DOHH2 (cell line): ENCODE measurements at regions not wholly inside any gene's neighbourhood (a gene's known extent, or its start where the extent isn't known, plus 50 kb on each side); places are given as distances from the start of the nearest gene placed in this dataset.

ENCODE experiments used
- H3F3A ChIP-seq: fragments of 200-600 bp; sonication (generic), shearing (Covaris generic); 2 replicates; pipeline ENCODE4 v1.6.0; 2016; ENCODE audit warnings: antibody characterized with exemption, mild to moderate bottlenecking; ENCODE audit not compliant: control insufficient read depth, insufficient read depth
- H3K27ac ChIP-seq: fragments of 200-600 bp; sonication (generic); 2 replicates; pipeline ENCODE4 v1.5.1; 2014; ENCODE audit warnings: low read depth, mild to moderate bottlenecking, low read length, moderate library complexity
- H3K27me3 ChIP-seq: fragments of 200-600 bp; sonication (generic); 2 replicates; pipeline ENCODE4 v1.6.1; 2014; ENCODE audit warnings: mild to moderate bottlenecking, low read length, mixed read lengths; ENCODE audit not compliant: control insufficient read depth
- H3K36me3 ChIP-seq: fragments of 200-600 bp; sonication (generic); 2 replicates; pipeline ENCODE4 v1.6.1; 2014; ENCODE audit warnings: mild to moderate bottlenecking, low read length, moderate library complexity, mixed read lengths; ENCODE audit not compliant: control insufficient read depth
- H3K4me1 ChIP-seq: fragments of 200-600 bp; sonication (generic); 2 replicates; pipeline ENCODE4 v1.6.1; 2014; ENCODE audit warnings: mild to moderate bottlenecking, low read length, mixed read lengths; ENCODE audit not compliant: control insufficient read depth
- H3K4me2 ChIP-seq: fragments of 200-600 bp; sonication (generic); 2 replicates; pipeline ENCODE4 v1.6.0; 2014; ENCODE audit warnings: mild to moderate bottlenecking, low read length, moderate library complexity
- H3K4me3 ChIP-seq: fragments of 200-600 bp; sonication (generic); 2 replicates; pipeline ENCODE4 v1.5.1; 2014; ENCODE audit warnings: mild to moderate bottlenecking, low read length, mixed read lengths
- H3K79me2 ChIP-seq: fragments of 200-600 bp; sonication (generic); 2 replicates; pipeline ENCODE4 v1.6.1; 2014; ENCODE audit warnings: mild to moderate bottlenecking, low read length, mixed read lengths; ENCODE audit not compliant: control insufficient read depth
- H3K9me2 ChIP-seq: fragments of 200-600 bp; sonication (generic); replicated peaks from 2 replicates; pipeline ENCODE4 v1.6.1; 2014; ENCODE audit warnings: mild to moderate bottlenecking, low read length, mixed read lengths; ENCODE audit not compliant: control insufficient read depth
- H3K9me3 ChIP-seq: fragments of 200-600 bp; sonication (generic); 2 replicates; pipeline ENCODE4 v1.6.1; 2014; ENCODE audit warnings: antibody characterized with exemption, low read length, mixed read lengths; ENCODE audit not compliant: control insufficient read depth, insufficient read depth
- H4K20me1 ChIP-seq: fragments of 200-600 bp; sonication (generic); 2 replicates; pipeline ENCODE4 v1.6.0; 2014; ENCODE audit warnings: low read depth, mild to moderate bottlenecking, antibody characterized with exemption, low read length, moderate library complexity; ENCODE audit not compliant: control insufficient read depth, insufficient read depth
- CTCF ChIP-seq: fragments of 200-600 bp; sonication (generic); IDR thresholded peaks from one replicate; pipeline ENCODE4 v1.5.1; 2014; ENCODE audit warnings: antibody characterized with exemption, mild to moderate bottlenecking, low read depth, low read length; ENCODE audit not compliant: poor library complexity, severe bottlenecking
- EZH2phosphoT487 ChIP-seq: fragments of 200-600 bp; sonication (generic); IDR thresholded peaks from 2 replicates; pipeline ENCODE4 v1.6.1; 2017; ENCODE audit warnings: borderline replicate concordance, mild to moderate bottlenecking, antibody characterized with exemption, low read length, moderate library complexity, mixed read lengths

GRCh38 chr2:183493040-183493439 is 368.8 kb downstream of the NUP35 start:
- TF ChIP-seq EZH2phosphoT487, result no peak
- TF ChIP-seq CTCF, result no peak
- Histone ChIP-seq H3K9me3 (no peaks in the 10 kb centered on the region), H3K27ac (no peak overlapping the region), H3K4me3 (no peak overlapping the region), H3K79me2 (no peaks in the 10 kb centered on the region), H3K27me3 (no peaks in the 10 kb centered on the region), H3K9me2 (no peaks in the 10 kb centered on the region), H3K4me1 (peaks cover 40% of the 10 kb centered on the region), H3F3A (peaks cover 5% of the 10 kb centered on the region; the same call in 1 of the 2 replicates), H3K4me2 (no peak overlapping the region), H3K36me3 (no peaks in the 10 kb centered on the region), H4K20me1 (no peaks in the 10 kb centered on the region)

GRCh38 chr2:183495079-183495478 is 370.8 kb downstream of the NUP35 start:
- Histone ChIP-seq H3K4me1 (peaks cover 40% of the 10 kb centered on the region), H3F3A (peaks cover 5% of the 10 kb centered on the region; the same call in 1 of the 2 replicates), H3K4me3 (peak overlapping the region; percentile 66), H3K36me3 (no peaks in the 10 kb centered on the region), H3K4me2 (peak overlapping the region; percentile 81), H3K79me2 (no peaks in the 10 kb centered on the region), H3K9me2 (no peaks in the 10 kb centered on the region), H3K27me3 (no peaks in the 10 kb centered on the region), H3K27ac (peak overlapping the region; percentile 80), H4K20me1 (no peaks in the 10 kb centered on the region), H3K9me3 (no peaks in the 10 kb centered on the region)
- TF ChIP-seq EZH2phosphoT487 (no peak), CTCF (no peak)

GRCh38 chr2:183495589-183496267 is 371.5 kb downstream of the NUP35 start:
- peaks cover 5% of the 10 kb centered on the region; the same call in 1 of the 2 replicates for H3F3A ChIP-seq
- peak overlapping the region; percentile 66 for H3K4me3 ChIP-seq
- TF ChIP-seq EZH2phosphoT487 (no peak), CTCF (no peak)
- H3K79me2 ChIP-seq, result no peaks in the 10 kb centered on the region
- H3K4me1 ChIP-seq, result peaks cover 37% of the 10 kb centered on the region
- H4K20me1 ChIP-seq, result no peaks in the 10 kb centered on the region
- H3K27ac ChIP-seq, result peak overlapping the region; percentile 80
- H3K9me2 ChIP-seq, result no peaks in the 10 kb centered on the region
- peak overlapping the region; percentile 81 for H3K4me2 ChIP-seq
- no peaks in the 10 kb centered on the region for H3K27me3 ChIP-seq
- no peaks in the 10 kb centered on the region for H3K9me3 ChIP-seq
- no peaks in the 10 kb centered on the region for H3K36me3 ChIP-seq
